HTR-8/SVneo (cell line): ENCODE measurements at regions not wholly inside any gene's neighbourhood (a gene's known extent, or its start where the extent isn't known, plus 50 kb on each side); places are given as distances from the start of the nearest gene placed in this dataset.

Experiments used
- DNase-seq: peaks from one replicate; pipeline ENCODE4 v3.0.0; 2011; ENCODE audit warnings: low spot score, mixed read lengths; ENCODE audit not compliant: insufficient read length
- FAIRE-seq: peaks from 2 replicates; lab custom pipeline; 2011; peaks lifted over from hg19 to GRCh38; lab: Jason Lieb, UNC

DNA sequence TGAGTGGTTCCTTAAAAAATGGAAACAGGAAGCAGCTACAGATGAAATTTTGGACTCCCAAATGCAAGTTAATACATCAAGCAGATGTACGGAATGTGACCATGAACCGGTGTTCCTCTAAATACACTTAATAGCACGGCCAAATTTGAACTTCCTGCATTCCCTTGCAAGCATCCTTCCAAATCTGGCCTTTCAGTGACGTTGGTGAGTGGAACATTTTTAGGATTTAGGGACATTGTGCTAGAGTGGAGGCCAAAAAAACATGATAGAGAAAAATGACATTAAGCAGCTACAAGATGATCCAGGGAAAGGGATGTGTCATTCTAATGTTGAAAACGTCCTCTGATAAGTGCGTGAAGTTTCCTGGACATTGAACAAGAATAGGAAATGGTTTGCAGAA is 62.1 kb downstream of the CTAGE1 start:
- FAIRE-seq (no peak), DNase-seq (no peak)

DNA sequence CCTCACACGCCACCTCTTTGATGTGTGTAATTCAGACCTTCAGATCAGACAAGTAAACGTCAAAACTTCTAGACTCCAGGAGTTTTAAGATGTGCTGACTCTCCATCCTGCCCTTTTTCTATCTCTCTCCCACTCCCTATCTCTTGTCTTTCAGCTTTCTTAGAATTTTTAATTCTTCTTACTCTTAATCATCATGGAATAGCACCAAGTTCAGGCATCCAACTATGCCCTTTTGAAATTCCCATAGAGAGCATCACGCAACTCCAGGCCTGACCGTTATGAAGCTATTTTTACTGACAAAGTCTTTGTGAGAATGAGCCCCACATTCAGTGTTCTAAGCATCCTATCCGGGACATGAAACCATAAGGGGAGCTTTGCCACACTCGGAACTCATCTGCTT is 62.6 kb downstream of the CTAGE1 start:
- DNase-seq (no peak), FAIRE-seq (no peak)

DNA sequence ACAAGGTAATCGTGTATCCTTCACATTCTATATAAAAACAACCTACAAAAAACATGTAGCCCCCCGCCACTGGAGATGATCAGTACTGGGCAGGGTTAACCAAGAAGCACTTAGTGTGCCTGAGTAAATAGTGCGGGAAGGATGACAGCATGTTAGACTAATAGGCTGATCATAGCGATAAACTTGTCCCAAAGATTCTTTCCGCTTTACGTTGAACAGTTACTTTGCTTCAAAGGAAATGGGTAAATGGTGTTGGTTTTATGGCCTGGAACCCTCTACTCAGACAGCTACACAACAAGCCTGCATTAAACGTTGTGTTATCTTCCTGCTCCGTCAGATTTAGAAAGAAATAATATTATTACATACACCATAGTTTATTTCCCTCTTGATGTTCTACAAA is 67.7 kb downstream of the CTAGE1 start:
- DNase-seq (no peak), FAIRE-seq (no peak)

DNA sequence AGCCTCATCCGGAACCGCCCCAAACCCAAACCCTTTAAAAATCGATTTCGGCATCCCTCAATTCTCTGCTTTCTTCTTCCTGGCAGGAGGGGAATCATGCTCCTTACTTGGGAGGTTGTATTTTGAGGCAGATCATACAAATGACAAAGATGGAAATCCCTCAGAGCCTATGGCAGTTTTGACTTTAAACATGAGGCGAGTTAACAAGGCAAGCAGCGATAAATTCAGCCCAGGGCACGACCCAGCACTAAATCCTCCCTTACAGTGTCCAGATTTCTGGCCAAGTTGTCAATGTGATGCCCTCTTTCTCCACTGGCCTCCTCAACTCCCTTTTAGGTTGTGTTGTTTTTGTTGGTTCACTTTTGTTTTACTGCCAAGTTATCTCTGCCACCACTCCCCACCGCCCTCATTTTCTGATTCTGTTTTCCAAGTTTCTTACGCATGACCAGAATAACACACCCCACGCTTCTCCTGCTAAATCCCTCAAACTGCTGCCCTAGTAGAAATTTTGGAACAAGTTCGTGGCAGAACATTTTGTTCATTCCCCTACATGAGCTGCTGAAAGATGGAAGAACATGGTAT is 68.3 kb downstream of the CTAGE1 start:
- DNase-seq = no peak
- FAIRE-seq = no peak

DNA sequence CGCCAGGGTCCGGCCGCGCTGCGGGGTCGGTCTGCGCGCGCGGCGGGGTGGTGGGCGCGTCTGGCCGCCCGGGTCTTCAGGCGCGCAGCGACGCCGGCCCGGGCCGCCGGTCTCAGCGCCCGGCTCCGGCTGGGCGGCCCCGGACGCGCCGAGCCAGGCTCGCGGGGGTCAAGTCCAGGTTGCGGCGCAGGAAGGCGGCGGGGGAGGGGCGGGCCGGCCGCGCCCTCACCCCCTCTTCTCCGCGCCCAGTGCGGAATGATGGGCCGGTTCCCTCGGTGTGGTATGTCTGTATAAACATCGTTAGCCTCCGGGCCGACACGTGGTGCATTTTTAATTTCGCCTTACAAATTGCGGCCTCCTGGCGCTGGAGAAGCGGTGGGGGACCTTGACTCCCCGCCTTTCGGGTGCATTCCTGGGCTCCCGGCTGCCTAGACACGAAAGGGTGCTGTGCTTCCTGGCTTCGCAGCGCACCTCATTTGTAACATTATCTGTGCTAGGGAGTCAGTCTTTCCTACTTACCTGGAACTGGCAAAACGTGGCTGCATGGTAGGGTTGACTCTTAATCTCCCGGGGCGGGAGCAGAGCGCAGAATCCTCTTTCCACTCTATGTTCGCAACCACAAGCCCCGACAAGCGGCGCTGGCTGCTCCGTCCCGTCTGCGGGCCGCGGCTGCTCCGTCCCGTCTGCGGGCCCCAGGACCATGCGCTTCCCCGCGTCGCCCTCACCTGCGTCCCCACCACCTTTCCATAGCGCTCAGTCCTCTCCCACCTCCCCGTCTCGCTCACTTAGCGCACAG is 69.0 kb downstream of the CTAGE1 start:
- FAIRE-seq = peak; percentile 59
- peak; percentile 41 for DNase-seq

DNA sequence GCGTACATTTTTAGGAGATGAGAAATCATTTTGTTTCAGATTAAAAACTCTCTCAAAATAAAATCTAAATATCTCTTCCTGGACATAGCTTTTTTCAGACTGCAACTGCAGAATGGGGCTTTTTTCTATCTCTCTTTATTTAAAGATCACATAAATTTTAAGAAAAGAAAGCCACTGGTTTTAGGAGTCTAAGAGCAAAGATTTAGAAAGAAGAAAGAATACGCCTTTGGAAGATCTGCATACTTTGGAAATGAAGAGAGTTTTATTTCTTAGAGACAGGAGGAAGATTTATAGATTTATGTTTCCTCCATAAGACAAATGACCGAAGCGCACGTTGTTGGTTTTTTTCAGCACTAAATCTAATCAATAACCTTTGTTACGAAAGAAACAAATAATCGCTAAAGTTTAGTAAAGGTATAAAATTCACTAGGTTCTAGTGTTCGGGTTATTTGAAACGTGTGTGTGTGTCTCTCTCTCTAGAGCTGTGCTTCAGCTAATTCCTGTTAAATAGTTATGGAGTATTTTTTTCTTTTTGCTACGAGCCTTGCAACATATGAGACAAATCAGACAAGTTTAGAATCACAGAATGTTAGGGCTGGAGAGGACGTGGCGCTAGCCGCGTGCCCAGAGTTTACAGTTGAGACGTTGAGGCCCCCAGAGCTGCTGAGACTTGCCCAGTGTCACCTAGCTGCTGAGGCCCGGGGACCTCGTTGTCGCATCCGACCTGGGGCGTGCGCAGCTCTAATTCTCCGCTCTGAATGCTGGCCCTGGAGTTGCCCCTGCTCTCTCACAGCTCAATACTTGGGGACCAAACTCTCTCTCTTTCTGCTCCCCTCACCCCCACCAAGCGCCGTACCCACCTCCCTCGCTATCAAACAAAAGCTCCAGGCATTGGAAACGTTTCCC is 69.9 kb downstream of the CTAGE1 start:
- FAIRE-seq = no peak
- DNase-seq = no peak

DNA sequence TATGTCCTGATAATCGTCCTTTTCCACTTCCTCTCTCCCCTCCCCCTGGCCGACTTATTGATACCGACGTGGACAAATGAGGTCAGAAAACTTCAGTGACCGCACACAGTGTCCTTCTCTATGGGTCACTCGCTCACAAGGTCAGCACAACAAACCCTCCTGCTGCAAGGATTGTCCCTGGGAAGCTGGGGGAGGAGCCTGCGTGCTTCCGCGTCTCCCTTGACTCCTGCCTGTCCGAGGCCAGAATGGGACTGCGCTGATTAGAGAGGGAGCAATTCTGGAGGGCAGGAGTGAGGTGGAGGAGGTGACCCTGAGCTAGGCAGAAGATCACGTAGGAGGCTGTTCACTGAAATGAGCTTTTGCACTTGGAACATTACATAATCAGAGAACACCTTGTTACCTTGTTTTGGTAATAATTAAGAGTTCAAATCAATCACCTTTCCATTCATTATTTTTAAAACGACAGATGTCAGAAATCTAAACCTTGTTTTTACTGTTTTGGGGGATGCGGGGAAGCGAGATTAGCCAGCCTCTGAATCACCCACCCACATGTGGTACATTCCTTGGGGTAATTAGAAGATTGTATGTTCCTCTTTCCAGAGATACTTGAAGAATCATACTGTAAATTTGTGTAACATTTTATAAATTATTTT is 70.6 kb downstream of the CTAGE1 start:
- no peak for FAIRE-seq
- DNase-seq = no peak

DNA sequence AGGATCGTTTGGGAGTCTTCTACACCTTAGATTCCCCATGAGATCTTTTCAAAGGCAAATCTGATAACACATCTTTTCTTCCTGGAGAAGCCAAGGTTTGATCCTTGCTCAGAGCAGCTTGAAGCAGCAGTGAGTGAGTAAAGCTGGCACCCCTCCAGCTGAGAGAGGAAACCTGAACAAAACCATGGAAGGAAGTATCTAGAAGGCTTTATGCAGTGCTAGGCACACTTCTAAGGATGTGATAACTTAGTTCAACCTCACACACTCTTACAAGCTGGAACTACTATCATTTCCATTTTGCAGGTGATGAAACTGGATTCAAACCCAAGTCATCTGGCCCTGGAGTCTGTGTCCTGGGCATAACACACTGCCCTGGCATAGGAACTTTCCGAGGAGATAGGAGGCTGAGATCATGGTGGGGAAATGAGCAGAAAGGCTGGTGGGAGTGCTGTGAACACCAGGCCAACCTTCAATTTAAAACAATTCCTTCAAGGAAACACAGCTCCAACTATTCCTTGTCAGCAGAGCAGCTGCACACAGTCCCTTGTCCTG is 71.2 kb downstream of the CTAGE1 start:
- DNase-seq = no peak
- no peak for FAIRE-seq

DNA sequence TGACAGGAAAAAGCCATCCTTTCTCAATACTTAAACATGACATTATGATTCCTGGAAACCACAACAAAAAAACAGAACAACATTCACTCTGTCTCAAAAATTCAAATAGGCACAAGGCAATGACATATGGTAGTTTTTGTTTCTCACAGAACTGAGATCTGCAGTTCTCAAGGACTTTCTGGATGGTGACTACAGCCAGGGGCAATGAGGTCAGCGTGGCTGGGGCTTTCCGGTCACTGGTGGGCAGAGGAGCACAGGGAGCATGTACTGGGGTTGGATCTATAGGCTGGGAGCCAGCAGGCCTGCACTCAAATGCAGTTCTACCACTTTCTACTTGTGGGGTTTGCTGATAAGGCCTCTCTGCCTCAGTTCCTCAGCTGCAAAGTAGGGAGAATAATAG is 72.0 kb downstream of the CTAGE1 start:
- no peak for DNase-seq
- no peak for FAIRE-seq

DNA sequence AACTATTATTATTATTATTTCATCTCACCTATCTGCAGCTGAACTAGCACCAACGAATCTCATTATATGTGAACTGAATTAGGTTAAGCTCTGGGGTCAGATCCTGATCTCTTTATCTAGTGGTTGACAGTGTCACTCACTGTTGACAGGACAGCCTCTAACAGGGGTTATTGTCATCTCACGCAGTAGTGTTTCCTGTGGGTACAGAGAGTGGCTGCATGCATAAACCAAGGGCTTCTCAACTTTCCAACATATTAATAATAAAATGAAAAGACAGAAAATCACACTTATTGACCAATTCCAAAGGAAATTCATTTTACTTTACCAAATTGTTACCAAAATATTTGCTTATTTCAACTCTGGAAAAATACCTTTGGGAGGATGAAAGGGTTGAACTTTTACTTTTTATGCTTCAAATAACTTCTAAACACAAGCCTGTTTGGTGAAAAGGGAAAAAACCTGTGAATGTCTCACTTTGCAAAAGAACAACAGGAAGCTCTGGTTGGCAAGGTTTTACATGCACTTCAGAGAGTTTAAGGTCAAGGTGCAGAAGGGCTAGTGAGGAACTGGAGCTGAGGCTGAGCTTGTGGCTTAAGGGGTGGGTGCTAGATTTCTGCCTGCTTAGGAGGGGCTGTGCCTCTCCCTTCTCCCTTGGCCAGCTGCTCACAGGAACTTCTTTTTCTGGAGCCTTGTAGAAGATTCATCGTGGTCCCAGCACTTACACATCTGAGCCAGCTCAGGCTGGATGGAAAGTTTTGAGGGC is 72.6 kb downstream of the CTAGE1 start:
- FAIRE-seq (no peak), DNase-seq (no peak)

DNA sequence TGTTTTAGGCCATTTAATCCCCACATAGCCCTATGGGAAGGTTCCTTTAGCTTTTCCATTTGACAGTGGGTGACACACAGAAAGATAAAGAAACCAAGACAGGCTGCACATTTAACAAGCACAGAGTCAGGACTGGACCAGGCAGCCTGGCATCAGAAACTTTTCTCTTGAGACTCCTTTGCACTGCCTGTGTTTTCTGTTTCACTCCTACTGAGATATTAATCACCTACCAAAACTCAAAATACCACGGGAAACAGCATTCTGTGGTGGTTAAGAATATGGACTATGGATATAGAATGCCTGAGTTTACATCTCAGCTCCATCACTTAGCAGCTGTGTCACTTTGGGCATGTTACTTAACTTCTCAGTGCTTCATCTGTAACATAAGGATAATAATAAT is 73.3 kb downstream of the CTAGE1 start:
- FAIRE-seq (no peak), DNase-seq (no peak)

DNA sequence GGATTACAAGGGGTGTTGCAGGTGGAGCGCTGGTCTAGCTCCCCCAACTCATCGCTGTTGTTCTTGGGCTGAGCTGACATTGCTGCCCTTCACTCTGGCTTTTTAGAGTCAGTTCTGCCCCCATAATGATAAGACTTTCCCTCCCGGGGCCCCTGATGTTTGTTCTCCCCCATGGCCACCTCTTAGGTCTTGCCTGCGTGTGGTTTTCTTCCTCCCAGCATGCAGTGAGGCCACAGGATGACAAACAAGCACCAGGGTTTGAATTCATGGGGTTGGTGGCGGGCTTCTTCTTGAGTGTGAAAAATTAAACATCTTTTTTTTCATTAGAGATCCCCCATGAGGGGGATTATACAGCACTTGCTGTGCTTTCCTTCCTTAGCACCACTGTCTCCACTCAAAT is 74.1 kb downstream of the CTAGE1 start:
- FAIRE-seq = no peak
- DNase-seq = no peak

DNA sequence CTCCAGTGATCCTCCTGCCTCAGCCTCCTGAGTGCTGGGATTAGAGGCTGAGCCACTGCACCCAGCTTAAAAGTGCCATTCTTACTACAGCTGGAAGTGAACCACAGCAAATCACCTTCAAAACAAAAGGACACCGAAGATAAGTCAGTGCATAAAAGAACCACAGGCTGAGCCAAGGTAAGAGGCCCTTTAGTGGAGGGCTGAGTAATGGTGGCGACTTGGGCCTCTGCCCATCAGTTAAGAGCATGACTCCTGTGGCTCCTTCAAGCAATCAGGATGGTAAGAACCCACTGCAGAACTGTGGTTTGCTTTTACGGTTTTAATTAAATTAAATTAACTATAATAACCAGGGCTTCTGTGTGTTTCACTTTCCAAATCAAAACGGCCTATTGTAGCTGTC is 75.1 kb downstream of the CTAGE1 start:
- FAIRE-seq (no peak), DNase-seq (peak; percentile 29)

DNA sequence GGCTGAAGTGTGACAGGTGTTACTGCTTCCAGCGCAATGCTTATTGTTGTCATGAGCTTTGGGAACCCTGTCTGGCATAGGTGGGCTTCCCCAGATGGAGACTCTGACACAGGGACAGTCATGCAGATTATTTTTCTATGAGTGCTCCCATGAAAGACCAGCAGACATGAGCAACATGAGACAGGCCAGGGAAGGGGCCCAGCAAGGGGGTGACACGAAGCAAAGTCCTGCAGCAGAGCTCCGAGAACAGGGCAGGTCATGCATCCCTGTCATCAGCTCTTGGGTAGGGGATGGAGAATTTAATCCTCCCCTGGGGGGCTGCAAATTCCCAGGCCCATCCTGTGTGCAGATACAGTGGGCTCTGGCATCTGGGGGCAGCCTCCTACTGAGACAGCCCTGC is 77.4 kb downstream of the CTAGE1 start:
- DNase-seq (no peak), FAIRE-seq (no peak)

DNA sequence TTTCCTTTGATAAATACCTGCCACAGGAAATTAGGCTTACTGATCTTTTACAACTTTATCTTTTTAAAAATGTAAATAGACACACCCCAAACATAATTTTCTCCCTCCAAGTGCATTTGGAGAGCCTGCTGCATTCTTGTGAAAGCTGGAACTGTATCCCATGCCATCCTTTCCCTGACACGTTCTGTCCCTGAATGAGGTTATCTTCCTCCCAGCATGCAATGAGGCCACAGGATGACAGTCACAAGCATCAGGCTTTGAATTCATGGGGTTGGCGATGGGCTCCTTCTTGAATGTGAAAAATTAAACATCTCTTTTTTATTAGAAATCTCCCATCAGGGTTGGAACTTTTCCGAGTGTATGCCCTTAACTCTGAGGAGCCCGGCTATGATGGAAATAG is 77.8 kb downstream of the CTAGE1 start:
- DNase-seq (no peak), FAIRE-seq (no peak)

DNA sequence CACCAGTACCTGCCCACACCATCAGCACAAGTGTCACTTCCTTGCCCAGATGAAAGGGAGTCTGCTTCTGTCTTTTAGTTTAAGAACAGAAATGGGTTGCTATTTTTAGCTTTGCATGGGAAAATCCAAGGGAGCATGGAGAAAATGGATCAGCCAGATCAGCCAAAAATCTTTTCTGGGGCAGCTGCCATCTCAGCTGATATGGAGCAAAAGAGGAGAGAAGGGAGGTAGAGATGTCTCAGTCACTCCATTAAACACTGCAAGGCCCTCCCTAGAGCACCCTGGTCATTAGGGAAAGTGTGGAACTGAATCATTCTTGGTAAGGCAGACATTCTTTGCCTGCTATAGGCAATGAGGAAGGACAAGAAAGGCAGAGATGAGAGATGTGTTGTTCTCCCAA is 79.9 kb downstream of the CTAGE1 start:
- DNase-seq (no peak), FAIRE-seq (no peak)

DNA sequence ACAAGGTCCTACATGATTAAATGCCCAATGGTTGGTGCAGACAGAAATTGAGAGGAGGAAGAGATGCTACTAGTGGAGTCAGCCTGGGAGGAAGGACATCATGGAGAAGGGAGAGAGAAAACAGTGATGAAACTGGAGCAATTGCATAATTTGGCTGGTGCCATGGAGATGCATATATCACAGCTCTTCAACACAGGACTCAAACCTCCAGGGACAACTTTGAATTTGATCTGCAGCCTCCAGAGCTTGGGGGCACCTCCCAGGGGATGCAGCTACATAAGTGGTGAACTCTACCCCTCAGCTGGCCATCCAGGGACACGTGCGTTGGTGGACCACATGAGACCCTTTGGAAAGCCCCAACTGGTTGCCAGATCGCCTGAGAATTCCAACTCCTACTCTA is 80.4 kb downstream of the CTAGE1 start:
- FAIRE-seq (no peak), DNase-seq (no peak)

DNA sequence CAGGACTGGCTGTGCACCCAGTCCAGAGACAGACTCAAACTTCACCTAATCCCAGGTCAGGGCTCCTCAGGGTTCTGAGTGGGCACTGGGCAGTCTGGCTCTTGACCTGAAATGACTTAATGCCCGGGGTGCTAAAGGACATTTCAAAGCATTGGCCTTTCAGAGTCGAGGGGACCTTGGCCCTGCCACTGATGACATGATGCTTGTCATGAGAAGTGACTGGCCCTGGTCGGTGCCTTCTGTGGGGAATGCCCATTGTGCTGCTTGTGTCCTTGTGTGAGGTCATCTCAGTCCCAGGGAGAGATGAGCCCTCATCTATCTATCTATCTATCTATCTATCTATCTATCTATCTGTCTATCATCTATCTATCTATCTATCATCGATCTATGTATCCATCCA is 81.3 kb downstream of the CTAGE1 start:
- no peak for DNase-seq
- FAIRE-seq = no peak

DNA sequence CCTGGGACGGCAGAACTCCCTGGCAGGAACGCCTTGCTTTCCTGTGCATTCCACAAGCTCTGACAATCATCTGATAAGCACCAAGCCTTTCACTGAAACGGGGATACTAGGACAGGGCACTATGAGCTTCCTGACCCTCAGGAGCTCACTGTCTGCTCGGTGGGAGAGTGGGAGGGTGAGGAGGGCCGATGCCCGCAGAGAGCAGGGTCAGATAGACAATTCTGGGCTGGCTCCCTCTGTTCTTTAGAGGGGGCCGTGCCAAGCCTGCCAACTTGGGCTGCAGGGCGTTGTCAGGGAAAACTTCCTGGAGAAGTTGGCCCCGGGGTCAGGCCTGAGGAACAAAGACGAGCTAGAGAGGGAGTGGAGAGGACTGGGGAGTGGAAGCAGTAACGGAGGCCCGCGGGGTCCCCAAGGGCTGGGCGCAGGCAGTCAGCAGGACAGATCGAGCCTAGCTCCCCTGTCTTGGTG is 82.0 kb downstream of the CTAGE1 start:
- FAIRE-seq = no peak
- no peak for DNase-seq

DNA sequence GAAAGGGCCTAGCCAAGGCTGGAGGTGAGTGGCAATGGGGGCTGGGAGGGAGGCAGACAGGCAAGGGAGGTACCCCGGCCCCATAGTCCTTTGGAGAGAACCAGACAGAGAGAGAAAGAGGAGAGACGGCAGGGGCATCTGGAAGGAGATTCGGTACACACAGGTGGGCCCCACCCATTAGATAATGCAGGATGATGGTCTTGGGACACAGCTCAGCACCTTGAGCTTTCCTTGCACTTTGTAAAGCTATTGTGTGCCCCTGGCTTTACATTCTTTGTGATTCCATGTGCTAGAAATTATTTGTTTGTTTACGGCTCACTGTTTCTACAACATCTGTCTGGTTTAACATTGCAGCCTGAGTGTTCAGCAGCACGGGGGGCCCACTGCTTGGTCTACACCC is 83.1 kb downstream of the CTAGE1 start:
- FAIRE-seq = no peak

More for the DNA sequence above, 83.1 kb downstream of the CTAGE1 start:
- no peak for DNase-seq
